Vagina (tissue), 2 donors: ENCODE measurements at regions not wholly inside any gene's neighbourhood (a gene's known extent, or its start where the extent isn't known, plus 50 kb on each side); places are given as distances from the start of the nearest gene placed in this dataset.

Experiments used
- CTCF ChIP-seq, 3 experiments: fragments of 450-650 bp in 2 of 3; fragments of 200-600 bp in 1 of 3; sonication (generic) in 1 of 3; IDR thresholded peaks; one replicate each; pipeline ENCODE4 v1.5.1; 2017 to 2019; ENCODE audit warnings: antibody characterized with exemption in 3 of 3, mild to moderate bottlenecking in 2 of 3, moderate library complexity in 2 of 3
- POLR2A ChIP-seq, 2 donors: fragments of 450-650 bp; IDR thresholded peaks; one replicate each; pipeline ENCODE4 v1.6.1; 2017; ENCODE audit warnings: antibody characterized with exemption in 2 of 2, mild to moderate bottlenecking in 2 of 2, moderate library complexity in 2 of 2
- POLR2AphosphoS5 ChIP-seq, 2 donors: sonication (generic); formaldehyde crosslinking; IDR thresholded peaks; one replicate each; pipeline ENCODE4 v1.9.0; 2017; ENCODE audit warnings: antibody characterized with exemption in 2 of 2, mild to moderate bottlenecking in 2 of 2, low read depth in 1 of 2; ENCODE audit not compliant: insufficient read depth in 1 of 2

GRCh38 chr2:53075760-53076159, 691.8 kb upstream of the CHAC2 start:
- TF ChIP-seq CTCF (IDR thresholded peaks at IDR 0.05) (no peak), POLR2A (IDR thresholded peaks at IDR 0.05) (no peak), POLR2AphosphoS5 (IDR thresholded peaks at IDR 0.05; ENCODE audit: insufficient read depth in 1 of 2, low read depth in 1 of 2) (no peak)
